C4-2B (cell line): ENCODE measurements at regions not wholly inside any gene's neighbourhood (a gene's known extent, or its start where the extent isn't known, plus 50 kb on each side); places are given as distances from the start of the nearest gene placed in this dataset.

Experiments used
- ZFX ChIP-seq: fragments of 450-650 bp; IDR thresholded peaks from 2 replicates; pipeline ENCODE4 v1.6.1; 2017
- TF ChIP-seq, protein P1 (sequence below): fragments of 450-650 bp; conservative IDR thresholded peaks from 2 replicates; pipeline ENCODE4 v1.5.1; 2017; ENCODE audit warnings: mild to moderate bottlenecking

DNA sequence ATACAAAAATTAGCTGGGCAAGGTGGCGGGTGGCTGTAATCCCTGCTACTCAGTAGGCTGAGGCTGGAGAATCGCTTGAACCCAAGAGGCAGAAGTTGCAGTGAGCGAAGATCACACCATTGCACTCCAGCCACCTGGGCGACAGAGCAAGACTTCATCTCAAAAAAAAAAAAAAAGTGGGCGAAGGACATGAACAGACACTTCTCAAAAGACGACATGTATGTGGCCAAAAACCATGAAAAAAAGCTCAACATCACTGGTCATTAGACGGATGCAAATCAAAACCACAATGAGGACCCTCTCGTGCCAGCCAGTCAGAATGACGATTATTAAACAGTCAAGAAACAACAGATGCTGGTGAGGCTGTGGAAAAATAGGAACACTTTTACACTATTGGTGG lies 344.9 kb upstream of the JARID2 start:
- TF ChIP-seq, protein P1, sequence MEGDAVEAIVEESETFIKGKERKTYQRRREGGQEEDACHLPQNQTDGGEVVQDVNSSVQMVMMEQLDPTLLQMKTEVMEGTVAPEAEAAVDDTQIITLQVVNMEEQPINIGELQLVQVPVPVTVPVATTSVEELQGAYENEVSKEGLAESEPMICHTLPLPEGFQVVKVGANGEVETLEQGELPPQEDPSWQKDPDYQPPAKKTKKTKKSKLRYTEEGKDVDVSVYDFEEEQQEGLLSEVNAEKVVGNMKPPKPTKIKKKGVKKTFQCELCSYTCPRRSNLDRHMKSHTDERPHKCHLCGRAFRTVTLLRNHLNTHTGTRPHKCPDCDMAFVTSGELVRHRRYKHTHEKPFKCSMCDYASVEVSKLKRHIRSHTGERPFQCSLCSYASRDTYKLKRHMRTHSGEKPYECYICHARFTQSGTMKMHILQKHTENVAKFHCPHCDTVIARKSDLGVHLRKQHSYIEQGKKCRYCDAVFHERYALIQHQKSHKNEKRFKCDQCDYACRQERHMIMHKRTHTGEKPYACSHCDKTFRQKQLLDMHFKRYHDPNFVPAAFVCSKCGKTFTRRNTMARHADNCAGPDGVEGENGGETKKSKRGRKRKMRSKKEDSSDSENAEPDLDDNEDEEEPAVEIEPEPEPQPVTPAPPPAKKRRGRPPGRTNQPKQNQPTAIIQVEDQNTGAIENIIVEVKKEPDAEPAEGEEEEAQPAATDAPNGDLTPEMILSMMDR, result no peak
- TF ChIP-seq ZFX, result no peak
